CD4-positive, alpha-beta T cell treated with Interleukin-17A for 1 hour (primary cell): ENCODE measurements at regions not wholly inside any gene's neighbourhood (a gene's known extent, or its start where the extent isn't known, plus 50 kb on each side); places are given as distances from the start of the nearest gene placed in this dataset.
"Not testable (repeated sequence)": the region's sequence is repeated elsewhere in the genome, so short reads cannot be mapped to it uniquely, and the experiment has no call there.

ENCODE experiments used
- DNase-seq: peaks from one replicate; pipeline ENCODE4 v3.0.0-alpha.2; 2020

- DNase-seq, result no peak
Observed at GRCh38 chrX:63458981-63459380, 107.8 kb upstream of the SPIN4 start.

- no peak for DNase-seq
Observed at GRCh38 chrX:63453571-63453970, 102.4 kb upstream of the SPIN4 start.

DNA sequence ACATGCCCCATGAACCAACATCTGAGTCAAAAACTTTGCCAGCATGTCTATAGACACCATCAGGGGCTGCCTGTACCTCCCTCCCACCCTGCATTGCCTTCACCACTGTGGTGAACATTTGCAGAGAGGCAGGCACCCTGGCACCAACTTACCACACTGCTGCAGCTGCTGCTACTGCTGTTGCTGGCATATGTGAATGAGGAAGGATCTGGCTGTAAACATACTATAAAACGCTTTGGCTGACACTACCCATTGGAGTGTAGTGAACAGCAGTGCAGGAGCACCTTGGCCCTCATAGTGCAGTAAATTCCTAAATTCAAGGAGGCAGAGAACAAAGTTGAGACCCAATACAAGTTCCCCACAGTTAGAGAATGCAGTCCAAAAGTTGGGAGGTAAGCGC lies 90.6 kb upstream of the SPIN4 start:
- DNase-seq, result no peak

- no peak for DNase-seq
Observed at GRCh38 chrX:63439580-63439979, 88.4 kb upstream of the SPIN4 start.

GRCh38 chrX:63436865-63437264 lies 85.7 kb upstream of the SPIN4 start:
- no peak for DNase-seq

- no peak for DNase-seq
Observed at GRCh38 chrX:63434665-63435064, 83.5 kb upstream of the SPIN4 start.

DNA sequence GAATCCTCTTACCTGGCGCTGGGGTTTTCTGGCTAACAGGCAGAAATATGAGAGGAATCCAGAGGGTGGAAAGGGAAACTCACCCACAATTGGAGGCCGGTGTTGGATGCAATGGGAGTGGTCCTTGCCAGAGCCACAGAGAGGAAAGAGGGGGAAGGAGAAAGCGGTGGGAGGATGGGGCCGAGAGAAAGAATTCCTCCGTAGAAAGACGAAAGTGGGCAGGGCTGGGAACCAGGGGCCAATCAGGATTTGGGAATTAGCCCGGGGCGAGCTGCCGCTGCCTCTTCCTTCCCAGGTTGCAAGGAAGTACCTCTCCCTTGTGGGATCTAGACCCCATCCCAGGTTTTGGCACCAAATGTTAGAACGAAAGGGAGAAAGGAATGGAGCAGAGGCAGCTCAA lies 83.1 kb upstream of the SPIN4 start:
- DNase-seq, result no peak

- no peak for DNase-seq
Observed at GRCh38 chrX:63430026-63430425, 78.9 kb upstream of the SPIN4 start.

- no peak for DNase-seq
Observed at GRCh38 chrX:63428348-63428747, 77.2 kb upstream of the SPIN4 start.

GRCh38 chrX:63426519-63426918 lies 75.4 kb upstream of the SPIN4 start:
- DNase-seq, result no peak

DNA sequence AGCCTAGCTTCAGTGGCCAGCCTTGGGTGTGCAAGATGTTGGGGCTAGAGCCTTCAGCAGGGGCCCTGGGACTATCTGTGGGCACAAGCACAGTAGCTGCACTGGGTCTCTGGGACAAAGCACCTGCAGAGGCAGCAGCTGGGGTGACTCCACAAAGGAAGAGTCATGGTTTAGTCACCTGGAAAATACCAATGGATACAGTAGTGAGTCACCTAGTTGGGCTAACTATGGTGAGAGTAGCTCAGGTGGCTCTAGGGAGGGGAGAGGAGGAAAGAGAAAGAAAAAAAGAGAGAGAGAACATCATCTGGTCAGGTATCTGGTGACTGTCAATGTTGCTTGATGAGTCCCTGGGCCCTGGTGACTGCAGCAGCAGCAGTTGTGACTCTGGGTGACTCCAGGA lies 72.9 kb upstream of the SPIN4 start:
- DNase-seq, result no peak

GRCh38 chrX:63421411-63421810 lies 70.3 kb upstream of the SPIN4 start:
- DNase-seq, result no peak

DNA sequence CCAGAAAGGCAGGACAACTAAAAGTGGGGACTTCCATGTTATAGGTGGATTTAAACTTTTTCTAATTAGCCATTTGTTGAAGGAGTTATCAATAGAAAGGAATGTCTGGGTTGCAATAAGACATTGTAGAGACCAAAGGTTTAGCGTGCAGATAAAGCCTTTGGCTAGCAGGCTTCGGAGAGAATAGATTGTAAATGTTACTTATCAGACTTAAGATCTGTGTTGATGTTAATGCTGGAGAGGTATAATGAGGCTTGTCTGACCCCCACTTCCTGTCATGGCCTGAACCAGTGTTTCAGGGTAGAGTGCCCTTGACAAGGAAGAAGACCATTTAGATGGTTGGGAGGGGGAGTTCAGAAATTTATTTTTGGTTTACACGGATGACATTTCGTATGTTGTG lies 67.1 kb upstream of the SPIN4 start:
- DNase-seq, result no peak

GRCh38 chrX:63417649-63418048 lies 66.5 kb upstream of the SPIN4 start:
- no peak for DNase-seq

- not testable (repeated sequence) for DNase-seq
Observed at GRCh38 chrX:63409934-63410333, 58.8 kb upstream of the SPIN4 start.

- no peak for DNase-seq
Observed at GRCh38 chrX:63408050-63408449, 56.9 kb upstream of the SPIN4 start.

DNA sequence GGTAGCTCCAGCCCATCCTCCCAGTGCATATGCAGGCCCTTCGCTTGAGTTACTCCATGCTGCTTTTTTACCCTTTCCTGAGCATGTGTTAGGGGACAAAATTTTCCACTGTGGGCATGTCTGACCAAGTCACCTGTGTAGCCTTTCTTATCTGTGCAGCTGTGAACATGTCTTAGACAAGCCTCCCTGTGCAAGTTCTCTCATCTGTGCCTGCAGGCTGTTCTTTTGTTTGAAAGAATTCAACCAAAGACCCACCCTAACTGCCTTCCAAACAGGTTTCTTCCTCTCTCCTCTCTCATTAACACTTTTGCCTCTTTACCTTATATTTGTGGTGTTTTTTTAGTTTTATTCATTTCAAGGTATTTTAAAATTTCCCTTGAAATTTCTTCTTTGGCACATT lies 53.2 kb upstream of the SPIN4 start:
- DNase-seq, result no peak

- DNase-seq, result no peak
Observed at GRCh38 chrX:63402106-63402505, 51.0 kb upstream of the SPIN4 start.
